Fibroblast of skin of back (primary cell): ENCODE measurements at regions not wholly inside any gene's neighbourhood (a gene's known extent, or its start where the extent isn't known, plus 50 kb on each side); places are given as distances from the start of the nearest gene placed in this dataset.

Experiments
- DNase-seq: peaks from one replicate; pipeline ENCODE4 v3.0.0-alpha.2; 2013

- DNase-seq = no peak
These were observed 50.4 kb upstream of the GRIP2 start for GRCh38 chr3:14590569-14590968.

- DNase-seq = no peak
These were observed 52.2 kb upstream of the GRIP2 start for GRCh38 chr3:14592390-14592789.

- no peak for DNase-seq
These were observed 52.7 kb upstream of the GRIP2 start for GRCh38 chr3:14592836-14593235.

GRCh38 chr3:14594234-14594633 is 54.1 kb upstream of the GRIP2 start:
- DNase-seq = no peak

- no peak for DNase-seq
These were observed 55.4 kb upstream of the GRIP2 start for GRCh38 chr3:14595561-14595960.

- DNase-seq = no peak
These were observed 54.3 kb upstream of the CCDC174 start for GRCh38 chr3:14597266-14597665.

GRCh38 chr3:14598143-14598569 is 53.4 kb upstream of the CCDC174 start:
- peak; percentile 39 for DNase-seq

- no peak for DNase-seq
These were observed 52.1 kb upstream of the CCDC174 start for GRCh38 chr3:14599488-14599887.

GRCh38 chr3:14600075-14600474 is 51.5 kb upstream of the CCDC174 start:
- no peak for DNase-seq

GRCh38 chr3:14600856-14601610 is 50.5 kb upstream of the CCDC174 start:
- DNase-seq = no peak

GRCh38 chr3:14601692-14602005 is 49.9 kb upstream of the CCDC174 start:
- no peak for DNase-seq
